GM06990 (cell line): ENCODE measurements at regions not wholly inside any gene's neighbourhood (a gene's known extent, or its start where the extent isn't known, plus 50 kb on each side); places are given as distances from the start of the nearest gene placed in this dataset.
A peak's percentile ranks its signal among the peaks of the same experiment; 100 is the strongest.

Source experiments
- DNase-seq: peaks from one replicate; pipeline ENCODE4 v3.0.0-alpha.2; 2011; ENCODE audit not compliant: insufficient read length; ENCODE audit errors: extremely low read depth
- H3K27me3 ChIP-seq: replicated peaks from 2 replicates; pipeline ENCODE4 v1.6.0; 2011; ENCODE audit warnings: low read length; ENCODE audit not compliant: control insufficient read depth, insufficient read depth
- H3K36me3 ChIP-seq: 2 replicates; pipeline ENCODE4 v1.5.1; 2011; ENCODE audit warnings: low read length; ENCODE audit not compliant: control insufficient read depth, insufficient read depth
- H3K4me3 ChIP-seq: replicated peaks from 2 replicates; pipeline ENCODE4 v1.5.1; 2011; ENCODE audit warnings: low read depth, mild to moderate bottlenecking, control low read depth, low read length
- CTCF ChIP-seq: IDR thresholded peaks from 2 replicates; pipeline ENCODE4 v1.5.1; 2011; ENCODE audit warnings: low read length, control low read depth, mild to moderate bottlenecking, inconsistent platforms; ENCODE audit not compliant: insufficient read depth, poor library complexity, severe bottlenecking

GRCh38 chr2:204089574-204089973 lies 153.0 kb downstream of the ICOS start:
- no peak for TF ChIP-seq CTCF
- no peak for DNase-seq
- 0 out of 2 replicates have a peak, but pooled peaks cover 1% of the 10 kb centered on the region for H3K27me3 ChIP-seq
- H3K4me3 ChIP-seq, result no peak overlapping the region
- no peaks in the 10 kb centered on the region for H3K36me3 ChIP-seq

- Histone ChIP-seq H3K4me3 (no peak overlapping the region), H3K36me3 (no peaks in the 10 kb centered on the region), H3K27me3 (0 out of 2 replicates have a peak, but pooled peaks cover 1% of the 10 kb centered on the region)
- no peak for DNase-seq
- no peak for TF ChIP-seq CTCF
These were observed 153.5 kb downstream of the ICOS start for GRCh38 chr2:204090021-204090420.

DNA sequence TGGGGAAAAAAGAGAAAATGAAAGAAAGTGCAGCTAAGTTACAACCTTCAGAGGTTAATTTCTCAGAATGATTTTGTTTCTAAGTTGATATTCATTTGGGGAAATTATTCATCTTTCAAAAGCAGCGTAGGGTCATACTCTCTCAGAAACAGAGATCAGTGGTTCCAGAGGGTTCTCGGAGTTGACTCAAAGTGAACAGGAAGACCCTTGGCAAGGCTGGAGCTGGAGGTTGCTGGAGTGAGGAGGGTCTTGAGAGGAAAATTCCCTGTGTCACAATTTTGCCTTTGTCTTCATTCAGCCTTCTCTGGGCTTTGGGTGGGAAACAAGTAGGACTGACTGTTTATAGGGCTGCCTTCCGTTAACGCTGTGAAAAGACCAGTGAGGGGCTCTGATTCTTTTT lies 168.2 kb downstream of the ICOS start:
- Histone ChIP-seq H3K4me3 (no peak overlapping the region), H3K27me3 (no peaks in the 10 kb centered on the region; the same call in 1 of the 2 replicates), H3K36me3 (no peaks in the 10 kb centered on the region)
- TF ChIP-seq CTCF, result no peak
- no peak for DNase-seq

- H3K36me3 ChIP-seq, result no peaks in the 10 kb centered on the region
- peak; percentile 69 for TF ChIP-seq CTCF
- peak; percentile 10 for DNase-seq
- H3K4me3 ChIP-seq, result no peak overlapping the region
- no peaks in the 10 kb centered on the region for H3K27me3 ChIP-seq
These were observed 171.8 kb downstream of the ICOS start for GRCh38 chr2:204108330-204108751.

GRCh38 chr2:204108781-204109295 lies 172.3 kb downstream of the ICOS start:
- H3K4me3 ChIP-seq, result no peak overlapping the region
- no peaks in the 10 kb centered on the region for H3K27me3 ChIP-seq
- TF ChIP-seq CTCF, result no peak
- no peak for DNase-seq
- H3K36me3 ChIP-seq, result no peaks in the 10 kb centered on the region

DNA sequence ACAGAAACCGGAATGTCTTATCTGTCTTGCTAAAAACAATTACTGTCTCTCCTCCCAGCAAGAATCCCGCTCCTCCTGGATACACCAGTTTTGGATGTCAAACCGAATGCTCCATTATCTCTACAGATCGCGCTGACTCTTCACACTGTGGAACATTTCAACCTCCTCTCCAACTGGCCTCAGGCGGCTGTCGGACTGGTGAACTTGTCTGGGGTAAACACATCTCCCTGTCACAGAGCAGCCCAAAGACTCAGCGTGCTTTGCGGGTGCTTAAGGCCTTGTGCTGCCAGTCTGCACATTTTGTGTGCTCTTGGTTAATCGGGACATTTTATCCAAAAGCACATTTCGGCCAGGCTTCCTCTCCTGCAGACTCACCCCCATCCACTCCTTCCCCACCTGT lies 173.1 kb downstream of the ICOS start:
- H3K36me3 ChIP-seq, result no peaks in the 10 kb centered on the region
- H3K27me3 ChIP-seq, result no peaks in the 10 kb centered on the region; the same call in 1 of the 2 replicates
- H3K4me3 ChIP-seq, result no peak overlapping the region
- no peak for DNase-seq
- TF ChIP-seq CTCF, result no peak
